Heart right ventricle (tissue), 16 donors: ENCODE measurements at regions not wholly inside any gene's neighbourhood (a gene's known extent, or its start where the extent isn't known, plus 50 kb on each side); places are given as distances from the start of the nearest gene placed in this dataset.
"Not testable (repeated sequence)": the region's sequence is repeated elsewhere in the genome, so short reads cannot be mapped to it uniquely, and the experiment has no call there.

ENCODE experiments used
- ATAC-seq, 8 donors: fragments of 200-7000 bp; cut with Tn5 transposase; one replicate each; pipeline ENCODE4 v1.9.1; 2020; ENCODE audit warnings: mild to moderate bottlenecking in 8 of 8, moderate library complexity in 8 of 8, moderate number of reproducible peaks in 1 of 8
- DNase-seq, 2 donors: peaks; one replicate each; pipeline ENCODE4 v3.0.0-alpha.2; 2020
- H3K27ac ChIP-seq, 10 donors: fragments of 200-600 bp; sonication (generic) in 2 of 10; one replicate each; pipeline versions ENCODE4 v1.5.0 to v1.8.0; 2020 to 2022; ENCODE audit warnings: mild to moderate bottlenecking in 3 of 10
- H3K27me3 ChIP-seq, 7 donors: fragments of 200-600 bp; one replicate each; pipeline ENCODE4 v1.8.0; 2021 to 2022; ENCODE audit warnings: mild to moderate bottlenecking in 2 of 7
- H3K36me3 ChIP-seq, 9 donors: fragments of 200-600 bp; sonication (generic) in 1 of 9; one replicate each; pipeline versions ENCODE4 v1.5.0 to v1.8.0; 2020 to 2022; ENCODE audit warnings: mild to moderate bottlenecking in 2 of 9
- H3K4me1 ChIP-seq, 9 donors: fragments of 200-600 bp; sonication (generic) in 1 of 9; one replicate each; pipeline versions ENCODE4 v1.5.0 to v1.8.0; 2020 to 2022; ENCODE audit warnings: mild to moderate bottlenecking in 4 of 9
- H3K4me3 ChIP-seq, 10 donors: fragments of 200-600 bp; sonication (generic) in 2 of 10; one replicate each; pipeline versions ENCODE4 v1.5.0 to v1.8.0; 2020 to 2022; ENCODE audit warnings: mild to moderate bottlenecking in 7 of 10, moderate library complexity in 2 of 10
- H3K9me3 ChIP-seq, 11 donors: fragments of 200-600 bp in 10 of 11; sonication (generic) in 2 of 11; one replicate each; pipeline versions ENCODE4 v1.5.0 to v1.8.0; 2013 to 2022; ENCODE audit warnings: mild to moderate bottlenecking in 2 of 11, control low read depth in 1 of 11, moderate library complexity in 1 of 11
- WGBS, 2 donors: extraction: QIAGEN DNeasy Blood & Tissue Kit; methylation state at CpG; one replicate each; pipeline ENCODE4 v1.1.7; 2013; ENCODE audit warnings: inconsistent platforms in 1 of 2; 5-methylcytosine and 5-hydroxymethylcytosine counted together
- intact Hi-C, 10 donors: fragments of 100-400 bp; cut with DNase I; formaldehyde crosslinking; loops; one replicate each; pipeline versions ENCODE4 v1.11.1 to v1.14.2; 2022
- TF ChIP-seq, protein P1 (sequence below), 9 donors: fragments of 200-600 bp; sonication (generic) in 2 of 9; IDR thresholded peaks; one replicate each; pipeline versions ENCODE4 v1.5.0 to v1.8.0; 2021 to 2022; ENCODE audit warnings: antibody characterized with exemption in 9 of 9, mild to moderate bottlenecking in 5 of 9, moderate library complexity in 1 of 9
- donor health status: Arrhythmogenic right ventricular cardiomyopathy.
- donor health status: ischemic (EF 13 %, LVEDD 7.1; RV severe dilation, severe dysfunction).
- donor health status: healthy with polysubstance abuse.
- donor health status: DM: no; HTN: yes; CAD: no.
- donor health status: DM: no; HTN: no; CAD: no.
- donor health status: ischemic (EF 25% LVEDD 6.9; RV normal size, moderate dysfunction).
- donor health status: ischemic (EF 25% LVEDD 5.7; RV mildly dilated, moderate dysfunction).
- donor health status: healthy.
- donor health status: DM: yes; HTN: yes; CAD: no.
- donor health status: Ischemic cardiomyopathy.
- donor health status: ischemic (EF 35%, LVEDD 5.7; RV mildly dilated, moderate dysfunction).
- donor health status: nonischemic (EF 11% LVEDD 7.7; RV severe dilation, severe dysfunction).
- donor health status: DM: yes; HTN: yes; CAD: no.
- donor health status: PGD.
- donor health status: ischemic (EF 29% LVEDD 5.4; RV normal size, mild dysfunction).
- donor health status: nonischemic (EF 23%, LVEDD 6.1; RV moderate dilation, normal function).

DNA sequence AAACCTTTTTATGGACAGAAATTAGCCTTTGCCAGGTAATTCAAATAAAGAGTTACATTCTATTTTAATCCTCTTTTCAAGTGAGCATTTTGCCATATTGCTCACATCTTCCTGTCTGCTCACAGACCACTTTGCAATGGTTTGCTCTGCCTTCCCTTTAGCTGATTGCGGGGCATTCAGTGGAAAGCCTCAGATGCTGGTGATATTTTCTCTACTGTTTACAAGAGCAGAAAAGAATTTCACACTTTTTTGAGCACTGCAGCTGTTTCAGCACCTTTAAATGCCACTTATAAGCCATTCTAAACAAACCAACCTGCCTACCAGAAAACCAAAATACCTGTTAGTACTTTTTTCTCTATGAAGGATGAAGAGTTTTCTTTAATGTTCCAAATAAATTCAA is 195.7 kb upstream of the LRIG3 start:
- H3K36me3 ChIP-seq = no peaks in the 10 kb centered on the region
- no peak for ATAC-seq
- peaks cover 0 to 6% (median 0%) of the 10 kb centered on the region in 9 donors for H3K4me1 ChIP-seq
- H3K27ac ChIP-seq = no peak overlapping the region
- H3K9me3 ChIP-seq = no peaks in the 10 kb centered on the region
- H3K27me3 ChIP-seq = no peaks in the 10 kb centered on the region
- H3K4me3 ChIP-seq = no peak overlapping the region
- DNase-seq = no peak
- intact Hi-C loops = loop anchor here in 3 of 10 donors (2.0 to 5.0 kb wide), 2 partner anchors 33 to 36 kb away; no protein-coding TSS in a partner anchor
- TF ChIP-seq, protein P1, sequence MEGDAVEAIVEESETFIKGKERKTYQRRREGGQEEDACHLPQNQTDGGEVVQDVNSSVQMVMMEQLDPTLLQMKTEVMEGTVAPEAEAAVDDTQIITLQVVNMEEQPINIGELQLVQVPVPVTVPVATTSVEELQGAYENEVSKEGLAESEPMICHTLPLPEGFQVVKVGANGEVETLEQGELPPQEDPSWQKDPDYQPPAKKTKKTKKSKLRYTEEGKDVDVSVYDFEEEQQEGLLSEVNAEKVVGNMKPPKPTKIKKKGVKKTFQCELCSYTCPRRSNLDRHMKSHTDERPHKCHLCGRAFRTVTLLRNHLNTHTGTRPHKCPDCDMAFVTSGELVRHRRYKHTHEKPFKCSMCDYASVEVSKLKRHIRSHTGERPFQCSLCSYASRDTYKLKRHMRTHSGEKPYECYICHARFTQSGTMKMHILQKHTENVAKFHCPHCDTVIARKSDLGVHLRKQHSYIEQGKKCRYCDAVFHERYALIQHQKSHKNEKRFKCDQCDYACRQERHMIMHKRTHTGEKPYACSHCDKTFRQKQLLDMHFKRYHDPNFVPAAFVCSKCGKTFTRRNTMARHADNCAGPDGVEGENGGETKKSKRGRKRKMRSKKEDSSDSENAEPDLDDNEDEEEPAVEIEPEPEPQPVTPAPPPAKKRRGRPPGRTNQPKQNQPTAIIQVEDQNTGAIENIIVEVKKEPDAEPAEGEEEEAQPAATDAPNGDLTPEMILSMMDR (IDR thresholded peaks at IDR 0.05) = no peak
- WGBS, 2 donors = 36 to 70% methylated on average over 1 of the region's 1 CpG

DNA sequence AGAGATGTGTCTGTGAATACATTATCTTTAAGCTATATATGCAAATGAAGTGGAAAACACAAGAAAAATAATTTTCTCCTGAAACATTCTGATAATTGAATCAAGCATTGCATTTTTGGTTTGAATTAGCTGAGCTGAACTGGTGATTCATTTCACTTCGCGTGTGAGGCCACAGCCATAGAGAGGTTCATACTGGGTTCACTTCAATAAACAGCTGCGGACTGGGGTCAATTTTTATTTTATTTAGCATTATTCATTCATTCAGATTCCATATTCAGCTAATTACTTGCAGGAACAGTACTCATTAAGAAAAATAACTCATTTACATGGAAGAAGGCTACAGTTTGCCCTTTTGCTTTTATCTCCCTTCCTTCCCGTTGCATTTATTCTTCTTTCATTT is 195.2 kb upstream of the LRIG3 start:
- TF ChIP-seq, protein P1 (IDR thresholded peaks at IDR 0.05) = no peak
- Histone ChIP-seq H3K4me3 (no peak overlapping the region), H3K27me3 (no peaks in the 10 kb centered on the region), H3K36me3 (no peaks in the 10 kb centered on the region), H3K4me1 (peaks cover 0 to 6% (median 0%) of the 10 kb centered on the region in 9 donors), H3K9me3 (no peaks in the 10 kb centered on the region), H3K27ac (no peak overlapping the region)
- intact Hi-C loops = loop anchor here in 2 of 10 donors (5.0 kb wide), 1 partner anchor 37 kb away; no protein-coding TSS in a partner anchor
- ATAC-seq (no peak), DNase-seq (no peak)
- 89 to 92% methylated on average over 4 of the region's 4 CpGs for WGBS, 2 donors

DNA sequence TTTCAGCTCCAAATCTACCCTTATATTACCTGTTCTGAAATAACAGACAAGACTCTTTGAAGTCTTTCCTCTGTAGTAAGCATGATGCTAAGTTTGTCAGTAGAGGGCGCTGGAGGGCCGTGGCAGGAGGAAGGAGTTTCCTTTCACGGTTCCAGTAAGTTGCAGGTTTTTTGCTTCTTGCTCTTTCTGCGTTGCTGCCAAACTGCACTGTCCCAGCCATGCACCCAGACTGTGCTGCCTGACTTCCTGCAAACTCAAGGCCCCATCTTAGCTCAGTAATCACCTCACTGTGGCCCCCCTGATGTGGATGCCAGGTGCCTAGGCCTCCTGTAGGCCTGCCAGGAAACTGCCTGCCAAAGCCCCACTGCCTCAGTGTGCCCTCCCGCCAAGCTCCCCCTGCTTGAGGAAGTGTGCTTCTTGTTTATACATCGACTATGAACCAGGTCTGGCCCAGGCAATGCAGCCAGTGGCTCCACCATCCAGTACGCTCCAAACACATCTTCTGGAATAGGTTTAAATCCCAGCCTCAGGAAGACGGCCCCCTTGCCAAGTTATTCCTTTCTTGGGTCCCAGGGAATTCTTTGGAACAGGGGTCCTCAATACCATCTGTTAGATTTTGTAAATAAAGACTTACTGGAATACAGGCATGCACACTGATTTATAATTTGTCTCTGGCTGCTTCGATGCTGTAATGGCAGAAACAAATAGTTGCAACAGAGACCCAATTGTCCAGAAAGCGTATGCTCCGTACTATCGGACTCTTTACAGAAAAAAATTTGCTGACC is 193.7 kb upstream of the LRIG3 start:
- Histone ChIP-seq H3K27me3 (no peaks in the 10 kb centered on the region), H3K9me3 (no peaks in the 10 kb centered on the region), H3K4me3 (no peak overlapping the region), H3K4me1 (peaks cover 0 to 6% (median 0%) of the 10 kb centered on the region in 9 donors), H3K27ac (peak overlapping the region in 1 of 10 donors; percentile 2), H3K36me3 (no peaks in the 10 kb centered on the region)
- 53% methylated on average over 12 of the region's 12 CpGs for WGBS, 2 donors
- ATAC-seq (peak; percentile 53 to 83 (median 71)), DNase-seq (peak; percentile 50 to 77)
- TF ChIP-seq, protein P1 (IDR thresholded peaks at IDR 0.05) = peak; percentile 69 to 95 (median 85)
- intact Hi-C loops = loop anchor here in 4 of 10 donors (1.0 to 5.0 kb wide), 2 partner anchors 36 to 38 kb away; no protein-coding TSS in a partner anchor

- no peak overlapping the region for H3K27ac ChIP-seq
- TF ChIP-seq, protein P1 (IDR thresholded peaks at IDR 0.05) = no peak
- intact Hi-C loops = loop anchor here in 2 of 10 donors (5.0 kb wide), 1 partner anchor 40 kb away; no protein-coding TSS in a partner anchor
- DNase-seq = no peak
- ATAC-seq = no peak
- no peaks in the 10 kb centered on the region for H3K27me3 ChIP-seq
- H3K4me3 ChIP-seq = no peak overlapping the region
- no peaks in the 10 kb centered on the region for H3K36me3 ChIP-seq
- 64 to 70% methylated on average over 3 of the region's 3 CpGs for WGBS, 2 donors
- H3K4me1 ChIP-seq = peaks cover 0 to 6% (median 0%) of the 10 kb centered on the region in 9 donors
- no peaks in the 10 kb centered on the region for H3K9me3 ChIP-seq
Observed at GRCh38 chr12:59111851-59112250, 191.5 kb upstream of the LRIG3 start.

- intact Hi-C loops, H3K4me1 ChIP-seq, H3K27me3 ChIP-seq, DNase-seq, ATAC-seq, H3K36me3 ChIP-seq, H3K4me3 ChIP-seq, H3K9me3 ChIP-seq, H3K27ac ChIP-seq: not testable (repeated sequence)
- WGBS, 2 donors = 80 to 81% methylated on average over 8 of the region's 8 CpGs
Observed at GRCh38 chr12:59108516-59108915, 188.2 kb upstream of the LRIG3 start.
